ENCODE measurements at regions not wholly inside any gene's neighbourhood (a gene's known extent, or its start where the extent isn't known, plus 50 kb on each side); places are given as distances from the start of the nearest gene placed in this dataset.

DNA sequence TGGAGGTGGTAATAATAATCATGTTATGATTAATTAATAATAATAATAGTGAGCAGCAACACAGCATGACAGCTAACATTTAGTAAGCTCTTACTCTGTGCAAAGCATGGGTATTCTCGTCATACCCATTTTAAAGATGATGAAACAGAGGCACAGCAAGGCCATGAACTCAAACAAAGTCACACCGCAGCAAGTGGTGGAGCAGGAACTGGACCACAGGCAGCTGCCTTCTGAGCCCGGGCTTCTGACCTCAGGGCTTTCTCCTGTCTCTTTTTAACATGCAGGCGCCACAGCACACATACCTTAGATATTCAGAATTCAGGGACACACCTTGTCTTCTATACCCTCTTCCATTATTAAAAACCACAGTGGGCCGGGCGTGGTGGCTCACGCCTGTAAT, 50.7 kb upstream of the SPATA12 start:
- DNase-seq (no peak), ATAC-seq (no peak)
- intact Hi-C loops (cut with DNase I) = loop anchor here in 1 of 2 donors (5.0 kb wide), 1 partner anchor 67 kb away; no protein-coding TSS in a partner anchor

DNA sequence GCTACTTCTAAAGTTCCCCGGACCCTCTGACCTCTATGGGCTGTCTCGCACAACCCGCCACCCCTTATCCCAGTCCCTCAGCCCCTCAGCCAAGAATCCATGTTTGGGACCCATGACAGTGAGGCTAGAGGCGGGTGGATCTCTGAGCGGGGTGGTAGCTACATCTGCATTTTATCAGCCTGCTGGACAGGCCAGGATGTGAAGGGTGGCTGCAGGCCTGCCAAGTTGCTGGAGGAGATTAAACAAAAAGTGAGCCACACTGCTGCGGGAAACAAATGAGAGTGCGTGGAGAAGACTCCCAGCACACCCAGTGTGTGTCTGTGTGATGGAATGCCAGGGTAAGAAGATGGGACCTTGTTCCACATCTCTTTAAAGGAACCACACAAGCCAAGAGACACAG, 51.1 kb upstream of the SPATA12 start:
- peak; percentile 40 to 50 for ATAC-seq
- intact Hi-C loops (cut with DNase I) = loop anchor here in 1 of 2 donors (5.0 kb wide), 1 partner anchor 68 kb away; no protein-coding TSS in a partner anchor

DNA sequence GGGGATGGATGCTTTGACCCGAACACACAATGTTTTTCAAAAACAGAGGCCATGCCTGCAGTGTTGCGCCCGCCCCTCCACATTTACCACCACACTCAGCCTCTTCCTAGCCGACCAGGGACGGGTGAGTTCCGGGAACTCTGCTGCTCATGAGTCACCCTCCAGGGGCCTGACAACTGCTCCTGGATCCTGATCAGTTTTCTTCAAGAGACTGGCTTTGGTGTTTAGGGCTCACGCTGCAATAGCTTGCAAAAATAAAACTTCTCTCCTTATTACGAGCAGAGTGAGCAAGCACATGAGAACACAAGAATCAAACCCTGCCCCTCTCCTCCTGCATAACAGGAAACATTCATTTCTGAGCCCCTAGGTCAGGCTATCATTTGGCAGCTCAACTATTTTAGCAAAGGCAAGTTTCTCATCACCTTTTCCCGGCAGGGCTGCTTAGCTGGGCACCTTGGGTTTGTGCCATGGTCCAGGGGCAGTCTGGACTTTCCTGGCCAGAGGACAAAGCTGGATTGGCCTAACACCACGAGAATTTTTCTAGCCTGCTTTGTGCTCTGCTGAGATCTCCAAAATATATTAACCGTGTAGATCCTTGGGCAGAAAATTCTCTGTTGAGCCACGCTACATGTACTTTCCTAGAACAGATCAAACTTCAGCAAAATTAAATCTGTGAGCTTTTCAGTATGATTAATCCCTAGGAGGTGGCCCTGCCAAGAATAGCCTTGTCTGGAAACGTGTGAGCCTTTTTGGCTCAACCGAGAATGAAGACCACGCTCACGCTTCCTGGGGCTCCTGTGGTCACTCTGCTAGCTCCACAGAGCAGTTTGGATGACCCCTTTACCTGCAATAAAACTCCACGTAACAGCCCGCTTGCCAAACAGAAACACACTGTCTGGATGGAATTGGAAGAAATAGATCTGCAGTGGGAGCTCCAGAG, 52.7 kb upstream of the SPATA12 start:
- DNase-seq (peak; percentile 75), ATAC-seq (peak; percentile 85 to 91)
- intact Hi-C loops (cut with DNase I) = loop anchor here in 1 of 2 donors (5.0 kb wide), 1 partner anchor 70 kb away; no protein-coding TSS in a partner anchor

More for the DNA sequence above, 51.1 kb upstream of the SPATA12 start:
- no peak for DNase-seq

DNA sequence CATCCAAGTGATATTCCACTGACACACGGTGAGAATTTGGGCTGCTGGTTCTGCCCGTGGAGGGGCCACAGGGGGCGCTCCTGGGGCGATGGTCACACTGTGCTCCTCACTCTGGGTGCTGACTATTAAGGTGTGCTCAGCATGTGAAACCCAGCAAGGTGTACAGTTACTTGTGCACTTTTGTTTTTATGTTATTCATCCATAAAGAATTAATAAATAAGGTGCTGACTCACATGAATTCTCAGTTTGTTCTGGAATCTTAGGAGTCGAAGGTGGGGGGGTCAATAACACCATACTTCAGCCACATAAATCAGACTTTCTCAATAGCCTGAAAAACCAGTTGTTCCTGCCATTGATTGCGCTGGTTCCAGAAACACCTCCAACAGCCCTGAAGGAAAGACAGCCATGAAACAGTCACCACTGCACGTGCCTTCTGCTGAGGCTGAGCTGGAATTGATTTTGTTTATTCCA, 53.5 kb upstream of the SPATA12 start:
- DNase-seq (no peak), ATAC-seq (peak in 1 of 2 donors; percentile 21)
- intact Hi-C loops (cut with DNase I) = loop anchor here in 1 of 2 donors (5.0 kb wide), 1 partner anchor 70 kb away; no protein-coding TSS in a partner anchor

DNA sequence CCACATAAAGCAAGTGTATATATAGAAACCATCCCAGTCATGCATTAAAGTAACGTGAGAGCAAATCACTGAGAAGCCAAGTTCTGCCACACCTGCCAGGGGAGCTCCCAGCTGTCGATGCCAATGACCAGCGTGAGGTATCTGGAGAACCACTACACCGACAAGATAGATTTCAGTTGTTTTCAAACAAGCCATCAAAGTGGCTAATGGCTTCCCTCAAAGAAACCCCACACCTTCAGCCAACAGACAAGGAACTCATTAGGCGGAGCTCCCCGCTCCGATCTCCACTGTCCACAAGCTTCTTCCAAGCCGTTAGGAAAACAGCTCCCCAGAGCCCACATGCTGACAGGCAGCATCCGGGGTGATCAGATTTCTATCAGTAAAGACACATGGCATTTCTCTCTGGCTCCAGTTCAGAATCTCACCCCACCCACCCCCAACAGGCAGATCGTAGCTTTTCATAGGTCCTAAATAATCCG, 54.2 kb upstream of the SPATA12 start:
- ATAC-seq = no peak
- intact Hi-C loops (cut with DNase I) = loop anchor here in 1 of 2 donors (5.0 kb wide), 1 partner anchor 71 kb away; no protein-coding TSS in a partner anchor
- DNase-seq = no peak

DNA sequence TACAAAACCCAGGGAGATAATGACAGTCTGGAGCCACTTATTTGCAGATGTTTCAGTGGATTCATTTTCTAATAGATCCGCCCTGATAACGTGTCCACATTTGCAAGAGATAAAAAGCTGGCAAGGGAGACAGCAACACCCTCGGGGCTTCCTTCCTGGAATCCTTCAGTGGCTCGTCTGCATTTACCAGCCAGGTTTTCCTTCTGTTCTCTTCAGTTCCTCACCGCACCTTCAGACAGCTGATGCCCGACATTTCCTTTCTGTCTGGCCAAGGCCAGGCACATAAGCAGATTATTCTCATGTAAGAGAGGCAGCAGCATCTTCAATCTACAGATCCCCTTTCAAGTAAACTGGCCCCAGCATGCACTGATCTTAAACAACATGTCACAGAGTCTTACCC, 56.2 kb upstream of the SPATA12 start:
- no peak for ATAC-seq
- no peak for DNase-seq
- intact Hi-C loops (cut with DNase I) = no loop called here

DNA sequence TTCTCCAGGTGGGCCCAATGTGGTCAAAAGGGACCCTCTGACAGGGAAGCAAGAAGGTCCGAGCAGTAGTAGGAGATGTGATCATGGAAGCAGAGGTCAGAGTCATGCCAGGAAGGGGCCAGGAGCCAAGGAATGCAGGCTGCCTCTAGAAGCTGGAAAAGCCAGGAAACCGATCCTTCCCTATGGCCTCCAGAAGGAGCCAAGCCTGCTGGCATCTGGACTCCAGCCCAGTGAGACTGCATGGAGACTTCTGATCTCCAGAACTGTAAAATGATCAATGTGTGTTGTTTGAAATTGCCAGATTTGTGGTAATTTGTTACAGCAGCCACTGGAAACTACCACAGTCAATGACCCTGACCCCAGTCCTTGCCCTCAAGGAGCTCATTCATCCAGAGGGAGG, 56.8 kb upstream of the SPATA12 start:
- no peak for ATAC-seq
- no peak for DNase-seq
- intact Hi-C loops (cut with DNase I) = no loop called here

DNA sequence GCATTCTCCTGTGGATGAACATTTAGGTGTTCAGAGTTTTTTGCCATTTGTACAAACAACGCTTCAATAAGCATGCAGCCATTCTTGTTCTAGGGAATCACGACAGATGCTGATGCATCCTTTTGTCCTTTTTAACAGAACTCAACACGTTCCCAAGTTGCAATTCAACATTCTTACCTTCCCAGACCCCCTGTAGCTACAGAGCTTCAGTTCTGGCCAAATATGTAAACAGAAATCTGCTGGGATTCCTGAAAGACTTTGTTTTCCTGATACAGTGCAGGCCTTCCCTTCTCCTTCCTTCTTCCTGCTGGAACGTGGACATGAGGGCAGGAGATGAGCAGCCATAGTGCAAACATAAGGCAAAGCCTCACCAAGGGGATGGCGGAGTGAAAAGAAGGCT, 59.1 kb upstream of the SPATA12 start:
- intact Hi-C loops (cut with DNase I) = no loop called here
- DNase-seq (no peak), ATAC-seq (no peak)

DNA sequence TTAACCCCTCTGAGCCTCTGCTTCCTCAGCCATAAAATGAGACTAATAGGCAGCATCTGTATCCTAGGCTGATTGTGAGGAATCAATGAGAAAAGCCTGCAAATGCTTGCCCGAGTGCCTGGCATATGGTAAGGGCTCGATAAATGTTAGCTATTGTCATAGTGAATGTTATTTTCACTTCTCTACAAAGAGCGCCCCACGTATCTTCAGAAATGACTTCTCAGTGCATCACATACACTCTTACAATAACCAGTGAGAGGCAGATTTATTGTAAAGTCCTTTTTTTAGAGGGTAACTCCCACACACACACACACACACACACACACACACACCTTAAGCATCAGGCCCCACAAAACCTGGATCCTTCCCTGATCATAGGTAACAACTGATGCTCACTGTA, 60.5 kb upstream of the SPATA12 start:
- DNase-seq (no peak), ATAC-seq (no peak)

DNA sequence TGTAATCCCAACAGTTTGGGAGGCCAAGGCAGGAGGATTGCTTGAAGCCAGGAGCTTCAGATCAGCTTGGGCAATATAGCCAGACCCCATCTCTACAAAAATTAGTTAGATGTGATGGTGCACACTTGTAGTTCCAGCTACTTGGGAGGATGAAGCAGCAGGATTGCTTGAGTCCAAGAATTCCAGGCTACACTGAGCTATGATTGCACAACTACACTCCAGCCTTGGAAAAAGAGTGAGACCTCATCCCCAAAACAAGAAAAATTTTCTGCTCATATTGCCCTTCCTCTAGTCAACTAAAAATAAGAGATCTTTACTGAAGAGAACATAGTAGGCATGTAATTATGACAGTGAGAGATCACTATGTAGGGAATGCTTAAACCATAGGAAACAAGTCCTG, 60.9 kb upstream of the SPATA12 start:
- ATAC-seq = no peak
- DNase-seq = no peak
- intact Hi-C loops (cut with DNase I) = loop anchor here (10.0 kb wide), 2 partner anchors 75 to 225 kb away; partner anchors contain the start of gene APPL1 (in 1 of the 2)

More for the DNA sequence above, 60.5 kb upstream of the SPATA12 start:
- intact Hi-C loops (cut with DNase I) = no loop called here

DNA sequence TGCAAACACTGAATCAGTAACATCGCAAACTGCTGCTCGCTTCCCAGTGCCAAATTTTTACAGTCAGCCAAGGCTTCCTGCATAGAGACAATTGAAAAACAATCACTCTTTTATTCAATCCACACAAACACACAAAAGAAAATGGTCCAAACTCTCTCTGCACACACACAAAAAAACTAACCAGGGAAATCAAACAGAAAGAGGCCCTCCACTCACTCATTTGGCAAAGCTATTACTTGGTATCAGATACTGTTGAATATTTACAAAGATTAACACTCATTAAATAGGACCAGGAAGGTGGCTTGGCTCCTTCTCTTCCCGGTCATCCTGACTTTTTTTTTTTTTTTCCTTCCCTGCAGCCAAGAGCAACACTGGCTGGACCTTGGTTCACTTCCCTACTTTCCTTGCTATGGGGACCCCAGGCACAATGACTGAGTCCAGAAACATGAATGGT, 62.4 kb upstream of the SPATA12 start:
- intact Hi-C loops (cut with DNase I) = loop anchor here (10.0 kb wide), 2 partner anchors 77 to 227 kb away; partner anchors contain the start of gene APPL1 (in 1 of the 2)
- ATAC-seq = peak; percentile 18 to 56

DNA sequence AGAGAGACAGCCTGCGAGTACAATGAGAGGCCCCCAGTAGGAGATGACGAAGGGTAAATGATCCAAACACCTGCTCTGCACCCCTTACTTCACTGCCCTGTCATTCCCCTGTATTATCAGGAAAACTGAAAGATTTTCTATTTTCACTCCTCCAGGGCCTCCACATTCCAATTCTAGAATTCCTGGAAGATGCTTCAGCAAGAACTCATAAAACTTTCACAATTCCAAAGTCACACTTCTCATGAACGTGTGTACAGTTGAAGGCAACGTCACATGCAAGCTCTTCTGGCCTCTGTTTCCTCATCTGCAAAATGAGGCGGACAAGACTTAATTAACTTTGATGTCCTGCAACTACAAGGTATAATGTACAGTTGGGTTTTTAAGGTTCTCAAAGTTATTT, 62.8 kb upstream of the SPATA12 start:
- intact Hi-C loops (cut with DNase I) = loop anchor here (10.0 kb wide), 2 partner anchors 77 to 227 kb away; partner anchors contain the start of gene APPL1 (in 1 of the 2)
- peak; percentile 35 to 39 for ATAC-seq
- DNase-seq = no peak

More for the DNA sequence above, 62.4 kb upstream of the SPATA12 start:
- no peak for DNase-seq

DNA sequence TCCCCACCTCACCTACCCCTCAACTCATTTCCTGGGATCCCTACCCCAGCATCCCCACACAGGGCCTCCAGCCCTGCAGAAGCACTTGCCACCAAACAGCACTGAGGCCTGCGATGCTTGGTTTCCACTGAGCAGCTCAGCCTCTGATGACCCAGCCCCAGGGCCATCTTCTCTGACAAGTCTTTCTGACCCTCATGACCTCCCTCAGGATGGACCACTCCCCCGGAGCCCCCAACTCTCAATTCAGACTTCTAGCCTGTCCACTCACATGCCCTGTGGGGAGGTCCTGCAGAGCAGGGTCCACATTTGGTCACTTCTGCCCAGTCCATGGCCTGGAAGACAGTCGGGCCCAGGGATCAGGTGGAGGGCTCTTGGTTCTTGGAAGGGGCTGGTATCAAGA, 63.4 kb upstream of the SPATA12 start:
- intact Hi-C loops (cut with DNase I) = loop anchor here (10.0 kb wide), 2 partner anchors 78 to 228 kb away; partner anchors contain the start of gene APPL1 (in 1 of the 2)
- ATAC-seq (no peak), DNase-seq (no peak)

DNA sequence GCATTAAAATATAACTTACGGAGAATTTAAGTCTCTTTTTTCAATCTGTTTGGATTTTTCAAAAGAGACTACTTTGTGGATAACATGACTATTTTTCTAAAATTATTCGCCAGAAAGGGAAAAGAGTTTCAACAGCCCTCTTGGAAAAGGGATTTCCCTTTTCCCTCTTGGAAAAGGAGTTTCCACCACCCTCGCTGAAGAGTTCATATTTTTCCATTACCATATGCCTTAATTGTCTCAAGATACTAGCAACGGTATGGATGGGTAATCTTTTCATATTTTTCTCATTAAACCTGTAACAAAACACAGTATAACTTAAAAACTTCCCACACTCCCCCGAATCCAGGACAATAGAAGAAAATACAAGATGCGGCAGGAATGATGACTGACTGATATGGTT, 66.1 kb upstream of the SPATA12 start:
- no peak for DNase-seq
- no peak for ATAC-seq
- intact Hi-C loops (cut with DNase I) = loop anchor here (10.0 kb wide), 2 partner anchors 80 to 230 kb away; partner anchors contain the start of gene APPL1 (in 1 of the 2)

DNA sequence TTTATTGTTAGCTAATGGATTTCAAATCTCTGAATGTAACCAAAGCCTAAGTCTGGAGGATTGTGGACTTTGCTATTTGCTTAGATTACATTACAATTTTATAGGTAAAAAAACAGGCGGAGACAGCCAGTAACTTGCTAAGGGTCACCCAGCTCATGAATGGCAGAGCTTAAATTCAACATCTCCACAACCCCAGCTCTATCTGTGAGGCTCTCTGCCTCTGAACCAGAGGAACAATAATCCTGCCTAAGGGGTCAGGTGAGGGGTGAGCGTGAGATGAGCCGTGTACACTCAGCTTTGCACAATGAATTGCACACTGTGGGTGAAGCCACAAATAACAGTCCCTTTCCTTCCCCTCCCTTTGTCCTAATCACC, 69.8 kb upstream of the SPATA12 start:
- ATAC-seq (no peak), DNase-seq (no peak)
- intact Hi-C loops (cut with DNase I) = loop anchor here (2.0 to 10.0 kb wide), 3 partner anchors 84 to 290 kb away; partner anchors contain the start of gene APPL1 (in 1 of the 2)

DNA sequence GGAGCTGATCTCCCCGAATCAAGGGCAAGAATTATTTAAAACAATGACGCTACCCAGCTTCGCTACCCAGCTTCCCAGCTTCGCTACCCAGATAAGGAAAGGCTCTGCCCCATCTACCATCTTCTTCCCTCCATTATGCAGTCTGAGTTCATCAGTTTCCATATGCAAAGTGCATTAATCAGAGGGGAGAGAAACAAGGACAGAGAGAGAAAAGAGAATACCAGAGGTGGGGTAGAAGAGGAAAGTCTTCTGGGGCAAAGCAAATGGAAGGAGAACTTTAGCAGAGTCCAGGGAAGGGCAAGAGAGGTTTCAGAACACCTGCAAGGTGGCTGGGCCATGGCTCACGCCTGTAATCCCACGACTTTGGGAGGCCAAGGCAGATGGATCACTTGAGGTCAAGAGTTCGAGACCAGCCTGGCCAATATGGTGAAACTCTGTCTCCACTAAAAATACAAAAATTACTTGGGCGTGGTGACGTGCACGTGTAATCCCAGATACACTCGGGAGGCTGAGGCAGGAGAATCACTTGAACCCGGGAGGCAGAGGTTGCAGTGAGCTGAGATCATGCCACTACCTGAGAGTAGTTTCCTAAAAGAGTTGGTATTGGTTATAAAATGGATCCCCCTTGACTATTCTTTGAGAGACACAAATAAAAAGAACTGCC, 70.4 kb upstream of the SPATA12 start:
- no peak for DNase-seq
- no peak for ATAC-seq

DNA sequence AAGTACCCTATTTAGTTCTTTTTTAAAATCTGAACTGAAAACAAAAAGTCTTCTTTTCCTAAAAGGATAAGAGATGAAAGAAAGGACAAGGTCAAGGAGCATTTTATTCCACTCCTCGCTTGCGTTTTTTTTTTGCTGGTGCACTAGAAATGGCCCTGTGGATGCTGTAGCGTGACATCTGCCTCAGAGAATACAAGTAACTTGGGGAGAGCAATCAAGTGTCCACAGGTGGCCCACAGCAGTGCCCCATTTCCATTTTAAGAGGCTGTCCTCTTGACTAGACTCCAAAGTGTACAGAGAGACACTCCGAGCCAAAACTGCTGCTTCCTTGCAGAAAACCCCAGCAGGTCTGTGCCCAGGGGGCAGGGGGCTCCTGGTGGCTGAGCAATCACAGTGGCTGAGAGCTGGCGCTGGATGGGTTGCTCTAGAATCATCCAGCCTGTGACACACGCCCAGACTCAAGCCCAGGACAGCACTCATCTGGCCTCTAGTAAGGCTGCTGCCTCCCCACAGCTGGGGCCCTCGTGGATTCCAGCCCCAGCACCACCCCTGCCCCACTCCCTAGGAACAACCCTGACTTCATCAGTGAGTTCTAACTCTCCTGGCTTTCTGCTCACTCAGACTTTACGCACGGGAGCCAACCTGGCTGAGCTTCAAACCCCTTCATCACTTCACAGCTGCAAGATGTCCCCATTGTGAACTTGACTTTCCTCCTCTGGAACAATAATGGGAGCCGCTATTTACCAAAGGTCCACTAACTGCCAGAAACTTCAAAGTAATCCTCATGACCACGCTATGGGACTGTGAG, 71.1 kb upstream of the SPATA12 start:
- intact Hi-C loops (cut with DNase I) = loop anchor here (1.0 to 5.0 kb wide), 4 partner anchors 132 to 287 kb away; partner anchors contain the start of gene ARHGEF3 (in 2 of the 2)
- peak; percentile 41 to 81 for ATAC-seq

More for the DNA sequence above, 70.4 kb upstream of the SPATA12 start:
- intact Hi-C loops (cut with DNase I) = loop anchor here (1.0 to 10.0 kb wide), 7 partner anchors 85 to 289 kb away; partner anchors contain the start of genes ARHGEF3 (in 2 of the 2) and APPL1 (in 1 of the 2)

More for the DNA sequence above, 71.1 kb upstream of the SPATA12 start:
- peak; percentile 38 for DNase-seq
